ENCODE measurements at regions not wholly inside any gene's neighbourhood (a gene's known extent, or its start where the extent isn't known, plus 50 kb on each side); places are given as distances from the start of the nearest gene placed in this dataset.

DNA sequence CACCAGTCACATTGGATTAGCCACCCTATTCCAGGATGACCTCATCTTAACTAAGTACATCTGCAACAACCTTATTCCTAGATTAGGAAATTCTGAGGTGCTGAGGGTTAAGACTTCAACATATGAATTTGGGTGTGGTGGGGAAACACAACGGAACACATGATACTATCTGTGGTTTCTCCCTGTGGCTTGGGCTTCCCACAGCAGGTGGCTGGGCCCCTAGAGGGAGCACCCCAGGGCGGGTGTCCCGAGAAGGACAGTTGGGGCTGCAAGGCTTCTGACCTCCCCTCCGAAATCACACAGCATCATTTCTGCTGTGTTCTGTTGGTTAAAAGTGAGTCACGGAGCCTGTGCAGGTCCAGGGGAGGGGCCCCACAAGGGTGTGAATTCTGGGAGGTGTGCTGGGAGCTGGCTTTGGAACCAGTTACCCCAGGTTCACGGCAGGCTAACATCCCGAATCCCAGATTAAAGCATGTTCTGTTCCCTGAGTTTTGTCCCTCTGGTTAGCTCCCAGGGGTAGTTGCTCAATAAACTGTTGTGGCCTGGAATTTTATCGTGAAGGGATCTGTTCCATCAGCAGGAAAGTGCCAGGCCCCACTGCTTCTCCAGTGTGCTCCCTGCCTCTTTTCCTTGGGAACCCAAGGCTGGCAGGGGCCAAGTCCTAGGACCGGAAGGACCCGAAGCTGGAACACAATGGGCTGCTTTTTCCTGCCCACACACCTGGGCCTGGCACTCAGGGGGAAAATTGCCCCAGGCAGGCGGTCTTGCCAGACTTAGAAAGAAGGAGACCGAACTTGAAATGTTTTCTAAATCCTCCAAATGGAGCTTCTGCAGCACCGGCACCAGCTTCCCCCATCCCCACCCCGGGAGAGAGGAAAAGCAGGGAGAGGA, 154.0 kb upstream of the WNT4 start:
- H3K27ac ChIP-seq, result no peak overlapping the region
- no peak overlapping the region for H2AFZ ChIP-seq (ENCODE audit: low read depth)

DNA sequence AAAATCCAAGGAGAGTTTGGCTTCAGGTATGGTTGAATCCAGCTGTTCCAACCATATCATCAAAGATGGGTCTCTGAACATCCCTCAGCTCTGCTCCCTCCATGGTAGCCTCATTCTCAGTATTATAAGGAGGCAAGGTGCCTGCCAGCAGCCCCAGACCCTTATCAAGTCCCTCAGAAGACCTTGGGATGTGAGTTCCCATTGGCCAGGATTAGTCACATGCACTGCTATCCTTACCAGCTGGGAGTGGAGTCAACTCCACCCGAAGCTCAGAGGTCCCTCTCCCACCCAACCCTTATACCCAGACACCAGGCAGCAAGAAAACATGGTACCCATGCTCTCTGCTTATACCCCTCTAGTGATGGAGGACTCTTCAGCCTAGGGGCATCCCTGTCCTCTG, 153.7 kb upstream of the ZBTB40 start:
- H3K36me3 ChIP-seq (ENCODE audit: insufficient read depth), result no peaks in the 10 kb centered on the region
- H3K4me1 ChIP-seq (ENCODE audit: low read depth, poor library complexity, severe bottlenecking), result no peaks in the 10 kb centered on the region
- no peak overlapping the region for H3K9ac ChIP-seq
- TF ChIP-seq, protein P1, sequence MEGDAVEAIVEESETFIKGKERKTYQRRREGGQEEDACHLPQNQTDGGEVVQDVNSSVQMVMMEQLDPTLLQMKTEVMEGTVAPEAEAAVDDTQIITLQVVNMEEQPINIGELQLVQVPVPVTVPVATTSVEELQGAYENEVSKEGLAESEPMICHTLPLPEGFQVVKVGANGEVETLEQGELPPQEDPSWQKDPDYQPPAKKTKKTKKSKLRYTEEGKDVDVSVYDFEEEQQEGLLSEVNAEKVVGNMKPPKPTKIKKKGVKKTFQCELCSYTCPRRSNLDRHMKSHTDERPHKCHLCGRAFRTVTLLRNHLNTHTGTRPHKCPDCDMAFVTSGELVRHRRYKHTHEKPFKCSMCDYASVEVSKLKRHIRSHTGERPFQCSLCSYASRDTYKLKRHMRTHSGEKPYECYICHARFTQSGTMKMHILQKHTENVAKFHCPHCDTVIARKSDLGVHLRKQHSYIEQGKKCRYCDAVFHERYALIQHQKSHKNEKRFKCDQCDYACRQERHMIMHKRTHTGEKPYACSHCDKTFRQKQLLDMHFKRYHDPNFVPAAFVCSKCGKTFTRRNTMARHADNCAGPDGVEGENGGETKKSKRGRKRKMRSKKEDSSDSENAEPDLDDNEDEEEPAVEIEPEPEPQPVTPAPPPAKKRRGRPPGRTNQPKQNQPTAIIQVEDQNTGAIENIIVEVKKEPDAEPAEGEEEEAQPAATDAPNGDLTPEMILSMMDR (conservative IDR thresholded peaks at IDR 0.05; ENCODE audit: low read depth, low read length), result no peak
- H4K20me1 ChIP-seq (ENCODE audit: insufficient read depth), result no peaks in the 10 kb centered on the region
- no peak overlapping the region for H3K4me2 ChIP-seq
- H3K27ac ChIP-seq, result no peak overlapping the region
- no peak overlapping the region for H3K4me3 ChIP-seq (IDR thresholded peaks at IDR 0.05; ENCODE audit: insufficient read depth, low read depth, low read length)
- H3K27me3 ChIP-seq (ENCODE audit: insufficient read depth, low read depth), result peaks cover 33% of the 10 kb centered on the region
- H3K79me2 ChIP-seq (ENCODE audit: insufficient read depth, low read depth), result no peaks in the 10 kb centered on the region
- H2AFZ ChIP-seq (ENCODE audit: low read depth), result no peak overlapping the region

More for the DNA sequence above, 154.0 kb upstream of the WNT4 start:
- Histone ChIP-seq H4K20me1 (ENCODE audit: insufficient read depth) (no peaks in the 10 kb centered on the region), H3K79me2 (ENCODE audit: insufficient read depth, low read depth) (no peaks in the 10 kb centered on the region), H3K4me2 (no peak overlapping the region), H3K27me3 (ENCODE audit: insufficient read depth, low read depth) (peaks cover 43% of the 10 kb centered on the region), H3K4me1 (ENCODE audit: low read depth, poor library complexity, severe bottlenecking) (no peaks in the 10 kb centered on the region), H3K36me3 (ENCODE audit: insufficient read depth) (no peaks in the 10 kb centered on the region), H3K9ac (no peak overlapping the region), H3K4me3 (IDR thresholded peaks at IDR 0.05; ENCODE audit: insufficient read depth, low read depth, low read length) (no peak overlapping the region)
- TF ChIP-seq, protein P1 (conservative IDR thresholded peaks at IDR 0.05; ENCODE audit: low read depth, low read length), result no peak

DNA sequence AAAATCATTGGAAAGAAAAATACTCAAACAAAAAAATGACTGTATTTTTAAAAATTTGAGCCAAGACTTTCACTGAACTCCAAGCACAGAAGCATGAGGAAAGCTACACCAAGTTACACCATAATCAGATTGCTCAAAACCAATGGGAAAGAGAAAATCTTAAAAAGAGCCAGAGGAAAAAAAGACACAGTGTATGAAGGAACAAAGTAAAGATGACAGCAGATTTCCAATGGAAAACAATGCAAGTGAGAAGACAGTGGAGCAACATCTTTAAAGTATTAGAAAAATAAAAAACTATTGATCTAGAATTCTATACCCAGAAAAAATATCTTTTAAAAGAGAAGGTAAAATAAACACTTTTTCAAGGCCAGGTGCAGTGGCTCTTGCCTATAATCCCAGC, 147.8 kb upstream of the ZBTB40 start:
- Histone ChIP-seq H3K27me3 (ENCODE audit: insufficient read depth, low read depth) (peaks cover 33% of the 10 kb centered on the region), H3K9ac (no peak overlapping the region)

DNA sequence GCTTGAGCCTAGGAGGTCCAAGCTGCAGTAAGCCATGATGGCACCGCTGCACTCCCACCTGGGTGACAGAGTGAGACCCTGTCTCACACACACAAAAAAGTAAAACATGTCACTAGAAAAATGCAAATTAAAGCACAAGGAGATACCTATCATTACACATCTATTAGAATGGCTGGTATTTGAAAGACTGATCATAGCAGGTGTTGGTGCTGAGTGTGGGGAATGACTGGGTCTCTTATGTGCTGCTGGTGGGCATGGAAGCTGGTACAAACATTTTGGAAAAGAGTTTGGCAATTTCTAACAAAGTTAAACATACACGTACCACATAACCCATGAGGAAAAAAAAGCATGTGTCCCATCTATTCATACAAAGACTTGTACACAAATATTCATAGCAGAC, 142.1 kb upstream of the ZBTB40 start:
- H2AFZ ChIP-seq (ENCODE audit: low read depth), result no peak overlapping the region
- H4K20me1 ChIP-seq (ENCODE audit: insufficient read depth), result no peaks in the 10 kb centered on the region
- H3K79me2 ChIP-seq (ENCODE audit: insufficient read depth, low read depth), result no peaks in the 10 kb centered on the region
- TF ChIP-seq, protein P1 (conservative IDR thresholded peaks at IDR 0.05; ENCODE audit: low read depth, low read length), result no peak
- H3K4me1 ChIP-seq (ENCODE audit: low read depth, poor library complexity, severe bottlenecking), result no peaks in the 10 kb centered on the region
- peaks cover 70% of the 10 kb centered on the region for H3K27me3 ChIP-seq (ENCODE audit: insufficient read depth, low read depth)
- H3K4me2 ChIP-seq, result no peak overlapping the region
- no peaks in the 10 kb centered on the region for H3K36me3 ChIP-seq (ENCODE audit: insufficient read depth)
- H3K9ac ChIP-seq, result no peak overlapping the region
- no peak overlapping the region for H3K27ac ChIP-seq
- no peak overlapping the region for H3K4me3 ChIP-seq (IDR thresholded peaks at IDR 0.05; ENCODE audit: insufficient read depth, low read depth, low read length)

More for the DNA sequence above, 147.8 kb upstream of the ZBTB40 start:
- Histone ChIP-seq H3K79me2 (ENCODE audit: insufficient read depth, low read depth) (no peaks in the 10 kb centered on the region), H3K27ac (no peak overlapping the region), H3K4me2 (no peak overlapping the region), H4K20me1 (ENCODE audit: insufficient read depth) (no peaks in the 10 kb centered on the region), H3K4me1 (ENCODE audit: low read depth, poor library complexity, severe bottlenecking) (no peaks in the 10 kb centered on the region), H3K36me3 (ENCODE audit: insufficient read depth) (no peaks in the 10 kb centered on the region), H3K4me3 (IDR thresholded peaks at IDR 0.05; ENCODE audit: insufficient read depth, low read depth, low read length) (no peak overlapping the region), H2AFZ (ENCODE audit: low read depth) (no peak overlapping the region)
- TF ChIP-seq, protein P1 (conservative IDR thresholded peaks at IDR 0.05; ENCODE audit: low read depth, low read length), result no peak

Data from KMS-11 (cell line).